AG09309 (cell line): ENCODE measurements at regions not wholly inside any gene's neighbourhood (a gene's known extent, or its start where the extent isn't known, plus 50 kb on each side); places are given as distances from the start of the nearest gene placed in this dataset.

Experiments
- DNase-seq: peaks from one replicate; pipeline ENCODE4 v3.0.0-alpha.2; 2010; ENCODE audit warnings: low read depth
- H3K4me3 ChIP-seq: 2 replicates; pipeline ENCODE4 v1.5.1; 2011; ENCODE audit warnings: mild to moderate bottlenecking, low read depth, low read length, moderate library complexity; ENCODE audit not compliant: control insufficient read depth
- TF ChIP-seq, protein P1 (sequence below): IDR thresholded peaks from 2 replicates; pipeline ENCODE4 v1.5.1; 2011; ENCODE audit warnings: mild to moderate bottlenecking, low read depth, low read length, inconsistent platforms; ENCODE audit not compliant: insufficient read depth, control insufficient read depth; ENCODE audit errors: missing control alignments

DNA sequence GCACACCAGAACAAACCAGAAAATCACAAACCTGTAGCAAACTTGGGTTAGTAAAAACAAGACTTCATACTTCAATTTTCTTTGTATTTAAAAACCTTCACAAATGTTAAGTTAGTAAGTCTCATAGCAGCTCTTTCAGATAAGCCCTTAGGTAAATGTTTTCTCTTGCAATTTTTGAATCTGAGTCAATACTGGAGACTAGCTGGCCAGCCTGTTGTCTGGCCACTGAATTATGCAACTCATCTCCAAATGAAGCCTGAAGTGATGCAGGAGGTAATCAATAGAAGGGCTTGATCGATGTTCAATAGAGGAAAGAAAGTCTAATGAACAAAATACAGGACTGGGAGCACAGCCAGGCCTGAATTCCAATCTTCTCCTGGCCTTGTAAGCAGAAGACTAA is 465.2 kb downstream of the LRIG3 start:
- no peak overlapping the region for H3K4me3 ChIP-seq
- TF ChIP-seq, protein P1, sequence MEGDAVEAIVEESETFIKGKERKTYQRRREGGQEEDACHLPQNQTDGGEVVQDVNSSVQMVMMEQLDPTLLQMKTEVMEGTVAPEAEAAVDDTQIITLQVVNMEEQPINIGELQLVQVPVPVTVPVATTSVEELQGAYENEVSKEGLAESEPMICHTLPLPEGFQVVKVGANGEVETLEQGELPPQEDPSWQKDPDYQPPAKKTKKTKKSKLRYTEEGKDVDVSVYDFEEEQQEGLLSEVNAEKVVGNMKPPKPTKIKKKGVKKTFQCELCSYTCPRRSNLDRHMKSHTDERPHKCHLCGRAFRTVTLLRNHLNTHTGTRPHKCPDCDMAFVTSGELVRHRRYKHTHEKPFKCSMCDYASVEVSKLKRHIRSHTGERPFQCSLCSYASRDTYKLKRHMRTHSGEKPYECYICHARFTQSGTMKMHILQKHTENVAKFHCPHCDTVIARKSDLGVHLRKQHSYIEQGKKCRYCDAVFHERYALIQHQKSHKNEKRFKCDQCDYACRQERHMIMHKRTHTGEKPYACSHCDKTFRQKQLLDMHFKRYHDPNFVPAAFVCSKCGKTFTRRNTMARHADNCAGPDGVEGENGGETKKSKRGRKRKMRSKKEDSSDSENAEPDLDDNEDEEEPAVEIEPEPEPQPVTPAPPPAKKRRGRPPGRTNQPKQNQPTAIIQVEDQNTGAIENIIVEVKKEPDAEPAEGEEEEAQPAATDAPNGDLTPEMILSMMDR, result no peak
- DNase-seq, result no peak

GRCh38 chr12:58458102-58458501 is 462.2 kb downstream of the LRIG3 start:
- TF ChIP-seq, protein P1, result no peak
- H3K4me3 ChIP-seq, result no peak overlapping the region
- DNase-seq, result peak; percentile 45

DNA sequence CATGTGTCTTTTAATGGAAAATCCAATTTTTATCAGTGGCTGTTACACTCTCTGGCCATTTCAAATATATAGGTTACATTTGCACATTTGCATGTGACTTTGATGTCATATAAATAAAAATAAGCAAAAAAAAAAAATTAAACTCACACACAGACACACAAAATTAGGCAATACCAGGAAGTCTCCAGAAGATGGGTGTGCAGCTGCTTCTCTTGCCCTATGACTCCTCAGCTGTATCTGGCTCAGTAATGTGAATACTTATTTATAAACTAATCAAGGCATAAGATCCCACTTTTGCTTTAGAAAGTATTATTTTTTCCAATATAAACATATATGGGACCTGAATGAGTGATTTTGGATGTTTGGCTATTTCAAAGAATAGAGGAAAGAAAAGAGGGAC is 461.1 kb downstream of the LRIG3 start:
- no peak for DNase-seq

DNA sequence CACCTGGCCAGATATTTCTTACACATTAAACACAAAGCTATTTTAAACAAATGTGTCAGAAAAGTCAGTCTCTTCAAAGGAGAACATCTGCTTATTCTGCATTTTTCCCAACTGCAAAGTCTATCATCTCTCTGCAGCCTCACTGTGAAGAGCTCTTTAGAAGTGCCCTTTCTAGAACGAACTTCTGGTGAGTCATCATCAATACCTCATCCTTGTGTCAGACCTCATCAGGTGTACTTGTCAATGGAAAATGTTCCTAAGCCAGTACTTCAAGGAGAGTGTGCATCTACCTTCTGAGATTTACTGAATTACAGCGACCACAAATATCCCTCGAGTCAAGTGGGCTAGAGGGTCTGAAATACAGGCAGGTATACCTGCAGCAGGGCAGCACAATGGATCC is 457.3 kb downstream of the LRIG3 start:
- TF ChIP-seq, protein P1, result no peak
- H3K4me3 ChIP-seq, result no peak overlapping the region
- DNase-seq, result no peak

More for the DNA sequence above, 461.1 kb downstream of the LRIG3 start:
- no peak overlapping the region for H3K4me3 ChIP-seq
- TF ChIP-seq, protein P1, result no peak

DNA sequence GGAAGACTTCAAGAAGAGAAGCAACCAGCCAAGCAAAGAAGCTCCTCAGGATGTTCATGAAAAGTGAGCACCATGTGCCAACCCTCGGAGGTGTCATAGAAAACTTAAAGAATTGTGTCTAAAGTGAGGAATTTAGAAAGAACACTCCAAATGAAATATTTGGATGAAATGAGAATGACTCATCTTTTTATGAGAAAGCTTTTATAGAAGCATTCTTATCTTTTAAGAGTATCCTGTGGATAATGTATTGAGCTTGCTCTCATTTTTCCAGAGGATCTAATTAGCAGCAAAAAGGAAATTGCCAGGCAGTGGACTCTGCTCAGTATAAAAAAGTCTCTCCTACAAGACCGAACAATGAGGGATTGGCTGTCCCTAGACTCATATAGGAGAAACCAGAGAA is 454.9 kb downstream of the LRIG3 start:
- H3K4me3 ChIP-seq, result no peak overlapping the region
- DNase-seq, result no peak
- TF ChIP-seq, protein P1, result no peak

DNA sequence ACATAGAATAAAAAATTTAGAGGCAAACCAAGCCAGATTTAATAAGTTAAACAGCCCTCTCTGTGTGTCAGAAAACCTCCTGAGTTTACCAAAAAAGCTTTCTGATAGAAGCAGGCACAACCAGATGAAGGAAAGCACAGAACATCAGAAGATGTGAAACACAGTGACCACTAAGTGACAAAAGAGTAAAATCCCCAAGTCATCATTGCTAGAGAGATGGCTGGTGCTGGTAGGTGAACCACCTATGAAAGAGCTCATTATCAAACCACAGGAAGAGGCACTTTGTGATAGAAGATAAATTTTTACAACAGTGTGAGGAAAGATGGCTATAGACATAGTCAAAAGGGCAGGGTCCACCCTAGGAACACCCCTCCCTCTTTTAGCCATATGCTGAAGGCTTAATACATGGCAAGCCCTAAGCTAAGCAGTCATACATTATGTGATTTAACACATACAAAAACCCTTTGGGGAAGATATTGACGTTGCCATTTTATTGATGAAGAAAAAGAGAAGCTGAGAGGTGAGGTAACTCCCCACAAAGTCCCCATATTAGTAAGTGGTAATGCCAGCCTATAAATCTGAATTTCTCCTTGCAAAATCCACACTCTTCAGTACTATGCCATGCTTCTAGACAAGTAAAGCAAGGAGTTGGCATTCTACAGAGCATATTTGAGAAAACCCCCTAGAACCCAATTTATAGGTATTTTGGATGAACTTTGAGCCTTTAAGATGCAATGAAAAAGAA is 449.9 kb downstream of the LRIG3 start:
- no peak overlapping the region for H3K4me3 ChIP-seq
- no peak for DNase-seq
- TF ChIP-seq, protein P1, result no peak

- TF ChIP-seq, protein P1, result no peak
- H3K4me3 ChIP-seq, result no peak overlapping the region
- no peak for DNase-seq
Measured at GRCh38 chr12:58479401-58479800, 440.9 kb downstream of the LRIG3 start.
